ENCODE measurements at regions not wholly inside any gene's neighbourhood (a gene's known extent, or its start where the extent isn't known, plus 50 kb on each side); places are given as distances from the start of the nearest gene placed in this dataset.

DNA sequence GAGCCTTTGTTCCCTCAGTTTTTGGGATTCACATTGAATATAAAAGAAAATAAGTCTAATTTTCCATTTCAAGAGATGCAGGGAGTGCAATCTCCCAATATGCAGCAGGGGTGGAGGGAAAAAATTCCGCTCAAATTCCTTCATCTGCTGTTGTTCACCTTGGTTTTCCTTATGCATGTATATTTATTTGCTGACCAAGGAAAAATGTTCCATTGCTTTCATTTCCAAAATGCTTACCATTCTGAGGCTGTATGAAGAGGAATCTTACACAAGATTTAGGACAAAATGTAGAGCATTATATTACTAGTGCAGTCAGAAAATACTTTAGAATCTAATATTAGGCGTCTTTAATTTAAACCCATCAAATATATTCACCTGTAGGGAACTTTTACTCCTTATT is 863.9 kb downstream of the EPHA3 start:
- ATAC-seq (no peak), DNase-seq (ENCODE audit: low spot score) (no peak)
- intact Hi-C loops (cut with DNase I): no loop called here

DNA sequence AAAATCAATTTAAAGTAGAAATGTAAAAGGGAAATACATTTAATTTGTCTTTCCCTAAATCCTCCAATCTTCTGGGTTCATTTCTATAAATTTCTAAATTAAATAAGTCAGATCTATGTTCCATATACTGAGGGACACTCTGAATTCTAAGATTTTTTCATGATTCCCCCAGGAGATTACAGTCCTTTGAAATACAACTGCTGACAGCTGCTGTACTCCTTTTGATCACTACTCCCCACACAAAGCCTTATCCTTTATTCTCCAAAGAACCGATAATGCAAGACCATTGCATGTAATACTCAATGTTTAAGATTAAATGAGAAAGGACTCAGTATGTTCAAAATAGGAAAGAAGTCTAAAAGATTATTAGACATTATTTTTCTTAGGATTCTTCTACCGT is 865.7 kb downstream of the EPHA3 start:
- ATAC-seq (no peak), DNase-seq (ENCODE audit: low spot score) (no peak)
- intact Hi-C loops (cut with DNase I): no loop called here

DNA sequence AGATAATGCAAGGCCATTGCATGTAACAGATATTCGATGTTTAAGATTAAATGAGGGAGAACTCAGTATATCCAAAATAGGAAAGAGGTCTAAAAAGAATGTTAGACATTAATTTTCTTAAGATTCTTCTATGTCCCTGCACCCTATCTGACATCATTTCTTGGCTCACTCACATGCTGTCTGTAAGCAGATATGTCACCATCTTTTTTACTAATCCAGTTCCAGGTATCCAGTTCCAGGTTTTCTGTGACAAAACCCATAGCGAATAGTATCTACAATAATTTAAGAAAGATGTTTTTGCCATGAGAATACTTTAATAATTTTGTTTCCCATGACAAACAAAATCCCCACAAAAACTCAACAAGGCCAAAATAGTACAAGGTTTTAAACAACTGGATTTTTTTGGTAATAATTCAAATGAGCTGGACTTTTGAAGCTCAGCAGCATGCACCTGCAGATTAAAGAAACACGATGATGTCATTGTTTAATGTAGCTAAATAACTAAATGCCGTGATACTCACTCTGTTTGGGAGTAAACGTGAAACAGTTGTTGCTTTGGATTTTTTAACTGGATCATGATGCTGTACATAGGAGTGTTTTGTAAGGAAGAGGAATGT is 867.6 kb downstream of the EPHA3 start:
- intact Hi-C loops (cut with DNase I): no loop called here
- no peak for ATAC-seq
- DNase-seq (ENCODE audit: low spot score): no peak

DNA sequence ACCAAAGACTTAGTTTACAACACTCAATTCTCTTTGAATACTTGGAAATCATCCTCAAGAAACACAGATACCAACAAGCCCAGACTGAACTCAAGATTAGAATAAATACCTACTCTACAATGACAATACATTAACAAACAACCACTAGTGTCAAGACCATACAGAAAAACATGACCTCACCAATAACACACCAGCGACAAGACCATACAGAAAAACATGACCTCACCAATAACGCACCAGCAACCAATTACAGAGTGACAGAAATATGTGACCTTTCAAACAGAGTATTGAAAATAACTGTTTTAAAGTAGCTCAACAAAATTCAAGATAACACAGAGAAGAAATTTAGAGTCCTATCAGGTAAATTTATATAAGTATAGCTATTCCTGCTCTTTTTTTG is 876.0 kb downstream of the EPHA3 start:
- ATAC-seq: no peak
- no peak for DNase-seq (ENCODE audit: low spot score)
- intact Hi-C loops (cut with DNase I): no loop called here

DNA sequence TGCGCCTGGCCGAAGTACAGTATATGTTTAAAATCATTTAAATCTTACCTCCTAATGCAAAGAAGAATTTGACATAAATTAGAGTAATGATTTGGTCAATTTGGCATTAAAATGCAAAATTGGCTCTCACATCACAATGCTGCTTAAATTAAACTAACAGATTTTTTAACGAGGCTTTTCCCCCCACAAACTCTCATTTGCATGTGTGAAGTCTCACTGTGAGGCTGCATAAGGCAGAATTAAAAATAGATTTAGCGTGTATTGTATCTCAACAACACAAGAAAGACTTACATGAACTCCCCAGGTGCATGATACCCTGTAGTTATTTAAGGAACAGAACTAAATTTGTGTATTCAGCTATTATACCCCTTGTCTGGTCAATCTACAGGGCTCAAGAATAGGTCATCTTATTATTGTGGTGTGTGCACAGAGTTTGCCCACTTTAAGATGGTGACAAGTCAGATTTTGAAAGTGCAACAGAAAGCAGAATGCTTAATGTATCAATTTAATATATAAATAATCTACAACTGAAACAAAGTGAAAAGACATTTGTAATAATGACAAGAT is 897.9 kb downstream of the EPHA3 start:
- intact Hi-C loops (cut with DNase I): no loop called here
- DNase-seq (ENCODE audit: low spot score): no peak
- ATAC-seq: no peak

DNA sequence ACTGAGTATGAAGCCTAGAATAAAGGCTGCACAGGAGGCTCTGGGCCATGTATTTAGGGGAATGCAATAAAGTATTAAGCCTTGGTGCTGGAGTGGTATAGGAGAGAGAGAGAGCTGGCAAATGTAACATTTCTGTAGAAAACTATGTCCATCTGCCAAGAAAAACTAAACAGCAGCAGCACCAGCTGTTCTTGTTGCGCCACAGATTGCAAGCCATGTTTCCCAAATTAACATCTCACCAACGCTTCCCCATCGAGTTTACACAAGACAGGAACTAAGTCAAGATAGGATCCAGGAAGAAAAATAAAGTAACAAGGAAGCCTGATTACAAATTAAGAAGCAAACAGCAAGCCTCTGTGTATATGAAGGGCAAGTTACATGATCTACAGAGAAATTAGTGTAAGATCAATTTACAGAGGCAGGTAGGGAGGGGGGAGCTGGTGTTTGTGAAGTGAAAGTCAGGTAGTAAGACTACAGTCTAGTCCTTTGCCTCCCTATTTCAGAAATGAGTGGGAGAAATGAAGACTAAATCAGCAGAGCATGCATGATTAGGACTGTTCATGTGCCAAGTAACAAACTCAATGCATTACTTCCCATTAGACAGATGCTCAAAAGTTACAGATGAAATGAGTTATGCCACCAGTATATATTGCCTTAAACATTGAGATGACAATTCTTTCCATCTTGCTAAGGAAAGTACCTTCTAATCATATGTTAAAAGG is 900.5 kb downstream of the EPHA3 start:
- intact Hi-C loops (cut with DNase I): no loop called here
- ATAC-seq (no peak), DNase-seq (ENCODE audit: low spot score) (no peak)

DNA sequence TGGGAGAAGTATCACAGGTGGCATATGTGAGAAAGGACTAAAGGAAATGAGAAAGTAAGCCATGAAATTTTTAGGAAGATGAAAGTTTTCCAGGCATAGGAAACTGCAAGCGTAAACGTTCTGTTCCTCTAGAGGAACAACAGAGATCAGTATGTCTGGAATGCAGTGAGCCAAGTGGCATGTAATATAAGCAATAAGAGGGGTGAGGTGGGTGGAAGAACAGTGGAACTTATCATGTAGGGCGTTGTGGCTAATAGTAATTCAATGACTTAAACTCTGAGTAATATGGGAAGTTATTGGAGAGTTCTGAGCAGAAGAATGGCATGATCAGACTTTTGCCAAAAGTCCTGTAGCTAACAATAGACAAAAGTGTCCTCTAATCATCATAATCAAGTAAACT is 902.9 kb downstream of the EPHA3 start:
- intact Hi-C loops (cut with DNase I): no loop called here
- no peak for DNase-seq (ENCODE audit: low spot score)
- no peak for ATAC-seq

DNA sequence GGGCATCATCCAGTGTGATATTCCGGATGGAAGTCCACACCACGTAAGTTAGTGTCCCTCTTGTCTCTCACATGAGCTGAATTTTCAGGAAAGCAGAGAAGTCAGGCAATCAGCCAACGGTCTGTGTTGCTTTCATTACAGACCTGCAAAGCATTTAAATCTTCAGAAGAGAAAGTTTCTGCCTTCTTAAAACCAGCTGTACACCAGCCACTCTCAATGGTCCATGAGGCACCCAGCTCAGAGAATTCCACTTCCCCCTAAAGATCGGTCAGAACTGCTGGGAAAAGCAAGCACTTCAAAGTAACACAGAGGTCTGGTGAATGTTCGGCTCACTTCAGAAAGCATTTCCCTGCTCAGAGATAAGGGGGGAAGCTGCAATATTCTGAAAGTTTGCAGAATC is 903.7 kb downstream of the EPHA3 start:
- ATAC-seq (peak; percentile 44), DNase-seq (ENCODE audit: low spot score) (no peak)
- intact Hi-C loops (cut with DNase I): no loop called here

DNA sequence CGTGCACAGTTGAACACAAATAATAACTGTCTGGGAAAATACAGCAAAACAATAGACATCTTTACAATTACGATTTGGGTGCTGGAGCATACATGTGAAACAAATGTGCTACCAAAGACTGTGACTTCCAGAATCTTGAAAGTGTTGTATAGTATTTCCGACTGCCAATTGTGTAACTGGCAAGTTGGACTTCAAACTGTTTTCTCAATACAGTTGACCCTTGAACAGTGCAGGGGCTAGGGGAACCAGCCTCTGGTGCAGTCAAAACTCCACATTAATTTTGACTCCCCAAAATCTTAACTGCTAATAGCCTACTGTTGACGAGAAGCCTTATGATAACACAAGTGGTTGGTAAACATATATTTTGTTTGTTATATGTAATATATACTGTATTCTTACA is 904.2 kb downstream of the EPHA3 start:
- intact Hi-C loops (cut with DNase I): no loop called here
- ATAC-seq (no peak), DNase-seq (ENCODE audit: low spot score) (no peak)

DNA sequence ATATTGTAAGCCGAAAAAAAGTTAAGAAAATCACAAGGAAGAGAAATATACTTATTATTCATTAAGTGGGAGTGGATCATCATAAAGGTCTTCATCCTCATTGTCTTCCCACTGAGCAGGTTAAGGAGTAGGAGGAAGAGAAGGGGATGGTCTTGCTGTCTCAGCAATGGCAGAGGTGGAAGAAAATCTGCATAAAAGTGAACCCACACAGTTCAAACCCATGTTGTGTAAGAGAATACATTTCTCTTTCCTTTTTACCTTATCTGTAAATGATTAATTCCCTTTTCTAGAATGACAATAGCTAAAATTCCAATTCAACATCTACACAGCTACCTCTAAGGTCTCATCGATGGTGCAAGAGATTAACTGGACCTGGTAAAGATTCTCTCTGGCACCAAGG is 904.6 kb downstream of the EPHA3 start:
- intact Hi-C loops (cut with DNase I): no loop called here
- ATAC-seq (no peak), DNase-seq (ENCODE audit: low spot score) (no peak)

DNA sequence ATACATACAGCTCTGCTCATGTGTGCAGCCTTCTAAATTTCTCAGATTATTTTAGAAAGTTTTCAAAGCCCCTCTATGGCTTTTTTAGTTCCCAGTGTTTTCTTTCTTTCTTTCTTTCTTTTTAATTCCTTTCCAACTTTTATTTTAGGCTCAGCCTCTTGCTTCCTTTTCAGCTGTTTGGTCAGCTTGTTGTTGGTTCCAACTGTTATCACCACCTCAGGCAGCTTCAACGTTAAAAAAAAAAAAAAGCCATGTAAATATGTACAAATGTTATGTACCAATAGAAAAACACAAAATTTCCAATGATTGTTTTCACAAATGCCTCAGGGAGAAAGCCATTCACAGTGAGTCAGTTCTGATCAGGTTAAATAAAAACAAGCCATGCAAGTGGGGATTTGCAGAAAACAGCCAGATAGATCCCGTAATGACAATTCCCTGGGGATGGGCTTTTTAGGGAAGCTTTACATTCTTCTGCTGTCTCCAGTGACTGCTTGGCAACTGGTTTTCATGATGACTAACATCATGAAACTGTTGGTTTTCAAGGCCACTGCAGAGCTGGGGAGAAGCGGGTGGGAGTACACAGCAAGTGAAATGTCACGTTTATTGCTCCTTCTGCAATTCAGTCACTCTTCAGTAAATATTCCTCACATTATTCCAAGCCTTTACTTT is 908.4 kb downstream of the EPHA3 start:
- ATAC-seq (no peak), DNase-seq (ENCODE audit: low spot score) (no peak)
- intact Hi-C loops (cut with DNase I): no loop called here

DNA sequence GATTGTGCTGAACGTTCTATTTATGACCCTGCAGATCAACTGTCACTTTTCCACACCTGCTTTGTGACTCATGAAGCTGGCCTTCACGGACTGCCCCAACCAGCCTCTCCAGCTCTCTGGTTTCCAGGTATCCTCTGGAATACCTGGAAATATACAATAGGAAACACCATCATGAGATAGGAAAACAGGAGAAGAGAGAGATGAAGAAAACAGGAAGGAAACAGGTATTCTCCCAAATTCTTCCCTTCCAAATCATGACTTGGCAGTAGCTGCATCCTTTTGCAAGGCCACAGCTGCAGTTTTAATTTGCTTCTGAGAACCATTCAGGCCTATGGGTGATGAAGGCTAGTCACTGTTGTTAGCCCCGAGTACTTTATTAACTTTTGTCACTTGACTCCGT is 909.1 kb downstream of the EPHA3 start:
- ATAC-seq: no peak

DNA sequence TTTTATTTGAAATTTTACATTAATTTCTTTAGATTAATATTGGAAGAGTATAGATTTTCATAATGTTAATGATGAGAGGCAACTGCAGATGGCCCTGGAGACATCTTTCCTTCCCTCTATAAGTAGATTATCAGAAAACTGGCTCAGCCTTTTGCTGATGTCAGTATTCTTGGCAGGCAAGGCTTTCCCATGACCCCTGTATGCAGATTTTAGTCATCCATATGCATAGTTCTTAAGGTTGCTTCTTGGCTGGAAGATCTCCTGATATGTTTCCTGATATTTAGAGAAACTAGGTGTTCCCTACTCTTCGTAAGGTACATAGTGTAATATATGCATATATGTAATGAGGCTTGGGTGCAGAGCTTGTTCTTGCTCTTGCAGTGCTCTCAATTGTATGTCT is 911.4 kb downstream of the EPHA3 start:
- intact Hi-C loops (cut with DNase I): no loop called here
- DNase-seq (ENCODE audit: low spot score) (no peak), ATAC-seq (no peak)

More for the DNA sequence above, 909.1 kb downstream of the EPHA3 start:
- DNase-seq (ENCODE audit: low spot score): no peak
- intact Hi-C loops (cut with DNase I): no loop called here

DNA sequence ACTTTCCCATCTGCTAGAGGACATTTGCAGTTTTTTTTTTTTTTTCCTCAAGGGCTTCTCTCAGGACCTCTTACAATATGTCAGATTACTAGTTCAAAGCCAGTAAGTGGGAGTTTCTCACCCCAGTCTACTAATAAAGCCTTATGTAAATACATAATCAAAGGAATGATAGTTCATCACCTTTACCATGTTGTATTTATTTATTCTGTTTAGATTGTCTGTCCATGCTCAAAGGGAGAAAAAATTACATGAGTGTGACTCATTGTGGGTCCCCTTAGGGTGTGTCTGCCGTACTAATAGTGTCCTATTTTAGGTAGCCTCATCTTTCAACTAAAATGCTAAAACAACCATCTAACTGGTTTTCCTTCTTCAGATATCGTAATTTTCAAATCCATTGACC is 917.6 kb downstream of the EPHA3 start:
- intact Hi-C loops (cut with DNase I): no loop called here
- no peak for ATAC-seq
- DNase-seq (ENCODE audit: low spot score): no peak

DNA sequence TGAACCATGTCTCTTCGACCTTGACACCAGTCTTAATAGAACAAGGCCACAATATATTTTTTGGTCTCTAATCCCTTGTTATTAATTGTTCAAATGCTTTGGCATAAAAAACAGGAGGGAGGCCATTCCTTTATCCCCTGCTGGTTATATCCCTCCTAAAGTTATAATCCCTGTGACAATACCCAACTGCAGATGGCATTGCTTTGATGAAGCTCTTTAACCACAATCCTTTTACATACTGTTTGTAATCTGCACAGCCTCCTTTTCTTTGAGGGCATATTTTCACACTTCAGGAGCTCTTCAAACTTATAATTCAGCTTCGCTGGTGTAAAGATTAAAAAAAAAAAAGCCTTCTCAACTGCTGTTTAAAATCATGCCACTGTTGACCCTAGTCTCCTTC is 919.0 kb downstream of the EPHA3 start:
- DNase-seq (ENCODE audit: low spot score): no peak
- no peak for ATAC-seq
- intact Hi-C loops (cut with DNase I): no loop called here

DNA sequence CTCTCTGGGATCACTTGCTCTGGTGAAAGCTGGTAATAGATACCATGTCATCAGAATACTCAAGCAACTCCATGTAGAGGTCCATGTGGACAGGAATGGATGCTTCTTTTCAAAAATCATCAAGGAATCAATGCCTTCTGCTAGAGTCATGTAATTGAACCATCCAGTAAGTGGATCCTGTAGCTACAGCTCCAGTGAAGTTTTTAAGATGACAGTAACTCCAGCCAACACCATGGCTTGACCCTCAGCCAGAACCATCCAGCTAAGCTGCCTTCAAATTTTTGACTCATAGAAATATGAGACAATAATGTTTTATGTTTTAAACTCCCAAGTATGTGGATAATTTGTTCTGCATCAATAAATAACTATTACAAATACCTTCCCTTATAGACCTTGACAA is 923.7 kb downstream of the EPHA3 start:
- intact Hi-C loops (cut with DNase I): no loop called here
- DNase-seq (ENCODE audit: low spot score) (no peak), ATAC-seq (no peak)

DNA sequence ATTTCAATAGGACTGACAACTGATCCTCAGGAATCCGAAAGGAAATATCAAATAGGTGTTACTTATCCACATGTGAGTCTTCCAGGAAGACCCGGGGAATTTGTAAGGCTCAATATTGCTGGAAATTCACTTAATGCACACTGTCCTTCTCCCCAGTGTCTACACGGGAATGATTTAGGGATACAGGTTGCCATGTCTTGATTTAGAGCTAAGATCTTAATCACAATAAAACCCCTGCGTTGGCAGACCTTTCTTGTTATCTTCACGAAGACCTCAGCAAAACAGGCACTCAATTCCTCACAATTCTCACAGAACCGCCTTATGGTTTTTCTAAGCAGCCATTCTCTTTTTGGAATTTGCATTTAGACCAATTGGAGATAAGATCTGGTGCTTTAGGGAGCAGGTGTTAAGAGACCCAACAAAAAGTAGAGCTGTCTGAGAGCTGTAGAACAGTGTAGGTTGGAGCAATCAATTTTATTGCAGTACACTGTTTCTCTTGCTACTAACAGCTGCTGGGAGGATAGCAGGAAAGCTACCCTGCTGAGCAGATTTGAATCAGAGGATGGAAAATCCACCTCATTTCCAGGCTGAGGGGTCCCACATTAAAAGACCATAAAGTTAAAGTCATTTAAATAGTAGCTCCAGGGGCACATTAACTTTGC is 925.7 kb downstream of the EPHA3 start:
- intact Hi-C loops (cut with DNase I): no loop called here
- ATAC-seq (no peak), DNase-seq (ENCODE audit: low spot score) (no peak)

DNA sequence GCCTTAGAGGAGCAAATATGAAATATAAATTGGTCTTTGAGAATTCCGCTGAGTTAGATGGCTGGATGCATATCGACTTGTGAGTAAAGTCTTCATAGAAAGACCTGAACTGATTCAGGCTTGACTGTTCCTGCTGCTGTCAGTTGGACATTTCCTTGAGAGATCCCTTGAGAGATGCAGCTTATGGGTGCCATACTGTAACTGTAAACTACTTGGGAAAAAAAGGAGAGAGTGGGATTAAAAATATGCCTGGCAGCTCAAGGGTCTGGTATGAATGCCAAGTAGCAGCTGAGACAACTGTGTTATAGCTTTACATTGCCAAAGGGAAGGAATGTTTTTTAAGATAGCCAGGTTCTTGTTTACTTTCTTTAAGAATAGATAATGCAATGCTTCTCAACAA is 926.6 kb downstream of the EPHA3 start:
- ATAC-seq: no peak
- no peak for DNase-seq (ENCODE audit: low spot score)
- intact Hi-C loops (cut with DNase I): no loop called here

DNA sequence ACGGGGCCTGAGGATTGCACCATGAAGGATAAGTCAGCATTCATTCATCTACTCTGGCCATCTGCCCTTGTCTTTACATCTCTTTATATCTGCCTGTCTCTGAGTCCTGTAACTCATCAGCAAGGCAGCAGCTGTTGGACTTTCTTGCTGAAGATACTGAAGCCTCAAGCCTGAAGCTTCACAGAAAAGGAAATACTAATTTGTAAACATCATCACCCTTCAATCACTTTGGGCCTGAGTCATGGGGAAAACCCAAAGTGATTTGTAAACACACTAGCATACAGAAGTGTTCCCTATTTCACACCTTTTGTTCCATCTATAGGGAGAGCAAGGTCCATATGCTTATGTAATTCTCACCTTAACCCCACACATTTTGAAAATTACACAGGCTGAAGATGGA is 928.2 kb downstream of the EPHA3 start:
- intact Hi-C loops (cut with DNase I): no loop called here
- ATAC-seq (no peak), DNase-seq (ENCODE audit: low spot score) (no peak)

DNA sequence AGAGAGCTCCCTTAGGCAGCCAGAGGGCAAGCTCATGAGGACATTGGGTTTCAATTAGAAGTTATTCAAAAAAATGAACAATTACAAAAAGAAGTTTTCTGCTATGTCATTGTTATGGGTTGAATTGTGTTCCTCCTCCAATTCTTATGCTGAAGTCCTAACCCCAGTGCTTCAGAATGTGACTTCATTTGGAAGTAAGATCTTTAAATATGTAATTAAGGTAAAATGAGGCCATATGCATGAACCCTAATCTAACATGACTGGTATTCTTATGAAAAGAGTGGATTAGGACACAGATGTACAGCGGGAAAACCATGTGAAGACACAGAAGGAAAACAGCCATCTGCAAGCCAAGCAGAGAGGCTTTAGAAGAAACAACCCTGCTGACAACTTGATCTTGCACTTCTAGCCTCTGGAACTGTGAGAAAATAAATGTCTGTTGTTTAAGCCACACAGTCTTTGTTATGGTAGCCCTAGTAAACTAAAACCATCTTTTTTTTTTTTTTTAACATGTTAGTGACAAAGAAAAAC is 929.6 kb downstream of the EPHA3 start:
- ATAC-seq (no peak), DNase-seq (ENCODE audit: low spot score) (no peak)
- intact Hi-C loops (cut with DNase I): no loop called here
